Upper lobe of left lung (tissue), 4 donors: ENCODE measurements at regions not wholly inside any gene's neighbourhood (a gene's known extent, or its start where the extent isn't known, plus 50 kb on each side); places are given as distances from the start of the nearest gene placed in this dataset.

Source experiments
- EP300 ChIP-seq, 4 donors: sonication (generic); formaldehyde crosslinking; IDR thresholded peaks; one replicate each; pipeline ENCODE4 v1.5.1; 2017; ENCODE audit warnings: antibody characterized with exemption in 4 of 4, control low read depth in 2 of 4
- POLR2A ChIP-seq, 4 donors: fragments of 450-650 bp; IDR thresholded peaks; one replicate each; pipeline ENCODE4 v1.5.1; 2016 to 2017; ENCODE audit warnings: antibody characterized with exemption in 4 of 4, mild to moderate bottlenecking in 2 of 4
- POLR2AphosphoS5 ChIP-seq, 2 donors: sonication (generic); formaldehyde crosslinking; IDR thresholded peaks; one replicate each; pipeline ENCODE4 v1.5.1; 2017; ENCODE audit warnings: antibody characterized with exemption in 2 of 2
- TF ChIP-seq, protein P1 (sequence below), 6 experiments: fragments of 450-650 bp in 4 of 6; fragments of 200-600 bp in 2 of 6; sonication (generic) in 2 of 6; IDR thresholded peaks; one replicate each; pipeline ENCODE4 v1.5.1; 2016 to 2019; ENCODE audit warnings: antibody characterized with exemption in 6 of 6

DNA sequence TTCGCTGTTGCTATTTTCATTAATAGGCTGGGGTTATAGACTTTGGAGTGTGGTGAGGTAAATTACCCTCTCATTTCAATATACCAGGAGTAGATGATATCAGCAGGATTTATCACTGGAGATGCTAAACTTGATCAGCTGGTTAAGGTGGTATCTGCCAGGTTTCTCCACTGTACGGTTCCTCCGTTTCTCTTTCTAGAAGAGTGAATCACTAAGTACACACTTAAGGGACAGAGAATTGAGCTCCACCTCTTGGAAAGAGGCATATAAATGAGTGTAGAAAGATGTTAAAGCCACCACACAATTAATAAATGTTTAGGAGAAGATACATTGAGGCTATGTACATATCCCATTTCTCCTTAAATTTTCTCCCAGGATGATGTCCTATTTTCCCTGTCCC is 277.4 kb upstream of the GRIP1 start:
- no peak for TF ChIP-seq POLR2AphosphoS5 (IDR thresholded peaks at IDR 0.05)
- TF ChIP-seq EP300 (IDR thresholded peaks at IDR 0.05) = no peak
- TF ChIP-seq POLR2A (IDR thresholded peaks at IDR 0.05) = no peak
- TF ChIP-seq, protein P1, sequence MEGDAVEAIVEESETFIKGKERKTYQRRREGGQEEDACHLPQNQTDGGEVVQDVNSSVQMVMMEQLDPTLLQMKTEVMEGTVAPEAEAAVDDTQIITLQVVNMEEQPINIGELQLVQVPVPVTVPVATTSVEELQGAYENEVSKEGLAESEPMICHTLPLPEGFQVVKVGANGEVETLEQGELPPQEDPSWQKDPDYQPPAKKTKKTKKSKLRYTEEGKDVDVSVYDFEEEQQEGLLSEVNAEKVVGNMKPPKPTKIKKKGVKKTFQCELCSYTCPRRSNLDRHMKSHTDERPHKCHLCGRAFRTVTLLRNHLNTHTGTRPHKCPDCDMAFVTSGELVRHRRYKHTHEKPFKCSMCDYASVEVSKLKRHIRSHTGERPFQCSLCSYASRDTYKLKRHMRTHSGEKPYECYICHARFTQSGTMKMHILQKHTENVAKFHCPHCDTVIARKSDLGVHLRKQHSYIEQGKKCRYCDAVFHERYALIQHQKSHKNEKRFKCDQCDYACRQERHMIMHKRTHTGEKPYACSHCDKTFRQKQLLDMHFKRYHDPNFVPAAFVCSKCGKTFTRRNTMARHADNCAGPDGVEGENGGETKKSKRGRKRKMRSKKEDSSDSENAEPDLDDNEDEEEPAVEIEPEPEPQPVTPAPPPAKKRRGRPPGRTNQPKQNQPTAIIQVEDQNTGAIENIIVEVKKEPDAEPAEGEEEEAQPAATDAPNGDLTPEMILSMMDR (IDR thresholded peaks at IDR 0.05) = no peak
